ENCODE measurements at regions not wholly inside any gene's neighbourhood (a gene's known extent, or its start where the extent isn't known, plus 50 kb on each side); places are given as distances from the start of the nearest gene placed in this dataset.

DNA sequence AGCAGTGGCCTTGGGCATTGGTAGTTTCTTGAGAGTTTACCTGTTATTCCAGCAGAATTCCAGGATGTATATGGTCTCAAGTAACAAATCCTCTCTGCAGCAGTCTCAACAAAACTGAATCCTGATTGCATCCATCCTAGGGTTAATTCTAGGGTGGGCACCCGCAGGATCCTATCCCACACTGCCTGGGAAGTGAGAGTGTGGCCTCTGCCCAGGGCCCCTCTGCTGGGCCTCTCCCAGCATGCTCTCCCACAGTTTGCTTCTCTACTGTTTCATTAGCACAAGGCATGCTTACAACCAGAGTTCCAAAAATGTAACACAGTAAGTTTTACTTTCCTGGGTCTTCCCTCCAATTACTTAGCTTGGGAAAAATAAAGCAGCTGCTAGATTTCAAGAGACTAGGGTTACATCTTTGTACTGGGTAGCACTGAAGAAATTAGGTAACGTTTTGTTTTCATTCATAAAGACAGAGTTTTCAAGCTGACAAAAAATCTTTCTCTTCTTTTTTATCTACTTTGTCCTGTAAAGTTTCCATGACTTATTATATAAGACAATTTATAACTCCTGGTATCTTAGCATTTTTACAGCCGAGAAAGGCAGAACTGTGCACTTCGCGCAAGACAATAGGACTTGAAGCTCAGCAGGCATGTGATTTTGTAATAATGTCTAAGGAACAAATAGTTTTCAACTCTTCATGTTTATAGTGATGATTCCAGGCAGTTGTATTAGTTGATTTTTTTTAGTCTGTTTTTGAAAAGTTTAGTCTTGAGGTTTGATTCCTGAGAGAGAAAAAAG lies 131.2 kb upstream of the PCDH18 start:
- no peaks in the 10 kb centered on the region for H4K20me1 ChIP-seq (ENCODE audit: insufficient read depth, low read length)
- H3K27ac ChIP-seq (ENCODE audit: low read length) = no peak overlapping the region
- no peaks in the 10 kb centered on the region for H3K4me1 ChIP-seq (ENCODE audit: insufficient read depth, low read length)
- H3K9ac ChIP-seq (ENCODE audit: low read depth, low read length) = no peak overlapping the region
- no peaks in the 10 kb centered on the region for H3K36me3 ChIP-seq (ENCODE audit: insufficient read depth, low read length)
- H3K4me2 ChIP-seq (ENCODE audit: insufficient read depth, low read length) = no peak overlapping the region
- ATAC-seq (ENCODE audit: insufficient read depth, low read depth) (no peak), DNase-seq (no peak)
- no peaks in the 10 kb centered on the region for H3K9me3 ChIP-seq (ENCODE audit: insufficient read depth, low read length, severe bottlenecking)
- no peak overlapping the region for H2AFZ ChIP-seq (ENCODE audit: low read depth, low read length)
- H3K27me3 ChIP-seq (ENCODE audit: insufficient read depth, low read length, poor library complexity) = no peaks in the 10 kb centered on the region
- TF ChIP-seq EZH2 (IDR thresholded peaks at IDR 0.05; ENCODE audit: borderline replicate concordance, low read depth, low read length, severe bottlenecking) = no peak
- TF ChIP-seq, protein P1, sequence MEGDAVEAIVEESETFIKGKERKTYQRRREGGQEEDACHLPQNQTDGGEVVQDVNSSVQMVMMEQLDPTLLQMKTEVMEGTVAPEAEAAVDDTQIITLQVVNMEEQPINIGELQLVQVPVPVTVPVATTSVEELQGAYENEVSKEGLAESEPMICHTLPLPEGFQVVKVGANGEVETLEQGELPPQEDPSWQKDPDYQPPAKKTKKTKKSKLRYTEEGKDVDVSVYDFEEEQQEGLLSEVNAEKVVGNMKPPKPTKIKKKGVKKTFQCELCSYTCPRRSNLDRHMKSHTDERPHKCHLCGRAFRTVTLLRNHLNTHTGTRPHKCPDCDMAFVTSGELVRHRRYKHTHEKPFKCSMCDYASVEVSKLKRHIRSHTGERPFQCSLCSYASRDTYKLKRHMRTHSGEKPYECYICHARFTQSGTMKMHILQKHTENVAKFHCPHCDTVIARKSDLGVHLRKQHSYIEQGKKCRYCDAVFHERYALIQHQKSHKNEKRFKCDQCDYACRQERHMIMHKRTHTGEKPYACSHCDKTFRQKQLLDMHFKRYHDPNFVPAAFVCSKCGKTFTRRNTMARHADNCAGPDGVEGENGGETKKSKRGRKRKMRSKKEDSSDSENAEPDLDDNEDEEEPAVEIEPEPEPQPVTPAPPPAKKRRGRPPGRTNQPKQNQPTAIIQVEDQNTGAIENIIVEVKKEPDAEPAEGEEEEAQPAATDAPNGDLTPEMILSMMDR (IDR thresholded peaks at IDR 0.05; ENCODE audit: borderline replicate concordance, extremely low read depth, low read length, poor library complexity, severe bottlenecking) = no peak
- no peaks in the 10 kb centered on the region for H3K79me2 ChIP-seq (ENCODE audit: insufficient read depth, low read length)
- H3K4me3 ChIP-seq (ENCODE audit: low read depth in 1 of 2, low read length in 2 of 2) = no peak overlapping the region

DNA sequence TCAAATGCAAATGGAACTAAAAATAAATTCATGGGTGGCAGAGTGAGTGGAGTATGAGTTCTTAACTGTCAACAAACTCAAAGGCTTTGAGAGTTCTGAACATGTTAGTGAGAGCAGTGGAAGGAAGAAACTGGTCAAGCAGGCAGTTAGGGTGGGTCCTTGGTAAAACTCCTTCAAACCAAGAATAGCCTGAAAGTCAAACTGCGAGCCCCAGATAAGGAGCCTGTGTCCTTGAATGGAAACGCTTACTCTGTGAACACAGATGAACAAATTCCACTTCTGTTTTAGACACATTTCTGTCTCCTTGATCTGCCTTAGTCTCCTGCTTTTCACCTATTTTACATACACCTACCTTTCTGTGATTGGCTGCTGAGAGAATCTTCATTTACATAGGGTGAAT lies 129.4 kb upstream of the PCDH18 start:
- TF ChIP-seq EZH2 (IDR thresholded peaks at IDR 0.05; ENCODE audit: borderline replicate concordance, low read depth, low read length, severe bottlenecking) = no peak
- TF ChIP-seq, protein P1 (IDR thresholded peaks at IDR 0.05; ENCODE audit: borderline replicate concordance, extremely low read depth, low read length, poor library complexity, severe bottlenecking) = no peak
- no peaks in the 10 kb centered on the region for H3K79me2 ChIP-seq (ENCODE audit: insufficient read depth, low read length)
- H3K4me1 ChIP-seq (ENCODE audit: insufficient read depth, low read length) = no peaks in the 10 kb centered on the region
- H2AFZ ChIP-seq (ENCODE audit: low read depth, low read length) = no peak overlapping the region
- H3K27me3 ChIP-seq (ENCODE audit: insufficient read depth, low read length, poor library complexity) = no peaks in the 10 kb centered on the region
- ATAC-seq (ENCODE audit: insufficient read depth, low read depth) (no peak), DNase-seq (no peak)
- no peaks in the 10 kb centered on the region for H3K36me3 ChIP-seq (ENCODE audit: insufficient read depth, low read length)
- H3K4me3 ChIP-seq (ENCODE audit: low read depth in 1 of 2, low read length in 2 of 2) = no peak overlapping the region
- no peaks in the 10 kb centered on the region for H3K9me3 ChIP-seq (ENCODE audit: insufficient read depth, low read length, severe bottlenecking)
- no peak overlapping the region for H3K27ac ChIP-seq (ENCODE audit: low read length)
- no peak overlapping the region for H3K4me2 ChIP-seq (ENCODE audit: insufficient read depth, low read length)
- H3K9ac ChIP-seq (ENCODE audit: low read depth, low read length) = no peak overlapping the region
- H4K20me1 ChIP-seq (ENCODE audit: insufficient read depth, low read length) = no peaks in the 10 kb centered on the region

DNA sequence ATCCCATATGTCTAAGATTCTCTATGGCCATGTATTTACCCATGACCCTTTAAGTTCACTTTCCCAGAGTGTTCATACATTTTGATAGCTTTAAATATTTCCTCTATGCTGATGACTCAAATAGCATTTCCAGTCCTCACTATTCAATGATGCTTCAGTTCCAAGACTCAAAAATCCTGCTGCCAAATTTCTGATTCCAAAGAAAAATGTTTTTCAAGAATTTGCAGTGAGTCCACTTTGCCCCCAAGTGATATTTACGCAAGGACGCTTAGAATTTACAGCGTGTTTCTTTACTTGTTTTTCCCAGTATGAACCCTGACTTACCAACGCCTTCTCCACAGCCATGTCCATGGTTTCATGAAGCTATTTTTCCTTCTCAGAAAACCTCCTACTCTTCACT lies 127.9 kb upstream of the PCDH18 start:
- no peak overlapping the region for H2AFZ ChIP-seq (ENCODE audit: low read depth, low read length)
- H3K4me3 ChIP-seq (ENCODE audit: low read depth in 1 of 2, low read length in 2 of 2) = no peak overlapping the region
- H3K9ac ChIP-seq (ENCODE audit: low read depth, low read length) = no peak overlapping the region
- H3K4me2 ChIP-seq (ENCODE audit: insufficient read depth, low read length) = no peak overlapping the region
- H3K27me3 ChIP-seq (ENCODE audit: insufficient read depth, low read length, poor library complexity) = no peaks in the 10 kb centered on the region
- no peak for TF ChIP-seq EZH2 (IDR thresholded peaks at IDR 0.05; ENCODE audit: borderline replicate concordance, low read depth, low read length, severe bottlenecking)
- TF ChIP-seq, protein P1 (IDR thresholded peaks at IDR 0.05; ENCODE audit: borderline replicate concordance, extremely low read depth, low read length, poor library complexity, severe bottlenecking) = no peak
- H3K9me3 ChIP-seq (ENCODE audit: insufficient read depth, low read length, severe bottlenecking) = no peaks in the 10 kb centered on the region
- ATAC-seq (ENCODE audit: insufficient read depth, low read depth) = no peak
- H3K36me3 ChIP-seq (ENCODE audit: insufficient read depth, low read length) = no peaks in the 10 kb centered on the region
- H3K27ac ChIP-seq (ENCODE audit: low read length) = no peak overlapping the region
- DNase-seq = no peak
- no peaks in the 10 kb centered on the region for H3K79me2 ChIP-seq (ENCODE audit: insufficient read depth, low read length)
- no peaks in the 10 kb centered on the region for H4K20me1 ChIP-seq (ENCODE audit: insufficient read depth, low read length)
- no peaks in the 10 kb centered on the region for H3K4me1 ChIP-seq (ENCODE audit: insufficient read depth, low read length)
